ENCODE measurements at regions not wholly inside any gene's neighbourhood (a gene's known extent, or its start where the extent isn't known, plus 50 kb on each side); places are given as distances from the start of the nearest gene placed in this dataset.
A peak's percentile ranks its signal among the peaks of the same experiment; 100 is the strongest.

DNA sequence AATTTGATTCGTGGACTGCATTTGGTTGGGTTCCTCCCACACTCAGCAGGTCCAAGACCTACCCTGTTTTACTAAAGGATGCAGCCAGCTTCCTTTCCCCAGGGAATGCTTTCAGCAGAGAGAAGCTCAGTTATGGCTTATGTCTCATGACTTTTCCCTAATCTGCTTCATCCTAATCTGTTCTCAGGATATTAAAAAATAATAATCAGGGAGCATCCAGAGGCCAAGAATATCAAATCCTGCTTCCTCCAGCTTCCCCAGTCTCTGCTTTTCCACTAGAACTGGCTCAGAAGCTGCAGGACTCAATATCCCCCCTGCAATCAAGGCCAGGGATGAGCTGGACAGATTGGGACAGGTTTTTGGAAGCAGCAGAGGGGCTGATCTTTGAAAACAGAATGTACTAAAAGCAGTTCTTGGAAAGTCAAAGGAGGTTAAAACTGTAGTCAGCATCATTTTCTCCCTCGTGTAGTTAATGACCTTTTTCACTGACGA lies 326.9 kb upstream of the TNP1 start:
- TF ChIP-seq CTCF (IDR thresholded peaks at IDR 0.05): no peak
- TF ChIP-seq POLR2AphosphoS5 (IDR thresholded peaks at IDR 0.05): peak; percentile 2 to 31 (median 17)
- no peak for TF ChIP-seq EP300 (IDR thresholded peaks at IDR 0.05)
- no peak for TF ChIP-seq POLR2A (IDR thresholded peaks at IDR 0.05)
